GM13977 (cell line): ENCODE measurements at regions not wholly inside any gene's neighbourhood (a gene's known extent, or its start where the extent isn't known, plus 50 kb on each side); places are given as distances from the start of the nearest gene placed in this dataset.
A peak's percentile ranks its signal among the peaks of the same experiment; 100 is the strongest.

Source experiments
- DNase-seq: peaks from one replicate; pipeline ENCODE4 v3.0.0; 2012; ENCODE audit warnings: low spot score
- in situ Hi-C: fragments of 300-500 bp; cut with MboI; formaldehyde crosslinking; loops from one replicate; pipeline ENCODE4 v1.12.0; 2022; ENCODE audit warnings: low sequenced_read_pairs, low pct_unique_long_range_greater_than_20kb, mixed read lengths, inconsistent platforms; ENCODE audit not compliant: unreplicated experiment
- TF ChIP-seq, protein P1 (sequence below): IDR thresholded peaks from 2 replicates; pipeline ENCODE4 v1.5.1; 2012; ENCODE audit warnings: mild to moderate bottlenecking, control low read depth; ENCODE audit not compliant: insufficient read depth; ENCODE audit errors: extremely low read depth, missing control alignments

DNA sequence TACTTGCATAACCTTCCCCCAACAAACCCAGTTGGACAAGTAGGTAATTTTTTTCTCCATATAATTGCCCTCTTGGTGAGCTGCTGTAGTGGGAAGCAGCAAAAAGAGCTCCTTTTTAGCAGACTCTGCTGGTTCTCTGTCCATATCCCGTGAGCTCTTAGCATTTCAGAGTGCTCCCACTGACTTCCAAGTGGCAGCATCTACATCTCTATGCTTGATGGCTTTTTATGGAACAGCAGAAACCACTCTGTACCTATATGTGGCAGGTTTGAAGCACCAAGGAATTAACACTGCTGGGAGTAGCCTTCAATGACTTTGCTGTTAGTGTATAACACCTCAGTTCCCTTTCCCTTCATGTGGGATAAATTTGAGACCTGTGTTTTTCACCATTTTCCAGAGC, 168.4 kb upstream of the NHS start:
- no peak for DNase-seq
- TF ChIP-seq, protein P1, sequence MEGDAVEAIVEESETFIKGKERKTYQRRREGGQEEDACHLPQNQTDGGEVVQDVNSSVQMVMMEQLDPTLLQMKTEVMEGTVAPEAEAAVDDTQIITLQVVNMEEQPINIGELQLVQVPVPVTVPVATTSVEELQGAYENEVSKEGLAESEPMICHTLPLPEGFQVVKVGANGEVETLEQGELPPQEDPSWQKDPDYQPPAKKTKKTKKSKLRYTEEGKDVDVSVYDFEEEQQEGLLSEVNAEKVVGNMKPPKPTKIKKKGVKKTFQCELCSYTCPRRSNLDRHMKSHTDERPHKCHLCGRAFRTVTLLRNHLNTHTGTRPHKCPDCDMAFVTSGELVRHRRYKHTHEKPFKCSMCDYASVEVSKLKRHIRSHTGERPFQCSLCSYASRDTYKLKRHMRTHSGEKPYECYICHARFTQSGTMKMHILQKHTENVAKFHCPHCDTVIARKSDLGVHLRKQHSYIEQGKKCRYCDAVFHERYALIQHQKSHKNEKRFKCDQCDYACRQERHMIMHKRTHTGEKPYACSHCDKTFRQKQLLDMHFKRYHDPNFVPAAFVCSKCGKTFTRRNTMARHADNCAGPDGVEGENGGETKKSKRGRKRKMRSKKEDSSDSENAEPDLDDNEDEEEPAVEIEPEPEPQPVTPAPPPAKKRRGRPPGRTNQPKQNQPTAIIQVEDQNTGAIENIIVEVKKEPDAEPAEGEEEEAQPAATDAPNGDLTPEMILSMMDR = no peak
- in situ Hi-C loops = no loop called here

DNA sequence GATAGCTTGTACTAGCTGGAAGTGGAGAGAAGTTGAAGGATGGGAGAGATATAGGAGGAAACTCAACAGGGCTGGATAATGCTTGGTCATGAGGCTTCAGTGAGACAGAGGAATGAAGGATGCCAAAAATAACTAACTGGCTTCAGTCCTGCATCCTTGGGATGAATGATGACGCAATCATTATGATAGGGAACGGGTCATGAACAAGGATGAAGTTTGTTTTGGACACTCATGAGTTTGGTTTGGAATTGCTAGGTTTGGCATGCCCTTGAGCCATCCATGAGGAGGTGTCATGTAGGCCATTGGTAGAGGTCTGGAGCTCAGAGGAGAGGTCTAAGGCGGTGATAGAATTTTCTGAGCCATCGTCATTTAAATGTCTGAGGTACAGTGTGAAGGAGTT, 160.0 kb upstream of the NHS start:
- TF ChIP-seq, protein P1 = no peak
- in situ Hi-C loops = no loop called here
- no peak for DNase-seq

DNA sequence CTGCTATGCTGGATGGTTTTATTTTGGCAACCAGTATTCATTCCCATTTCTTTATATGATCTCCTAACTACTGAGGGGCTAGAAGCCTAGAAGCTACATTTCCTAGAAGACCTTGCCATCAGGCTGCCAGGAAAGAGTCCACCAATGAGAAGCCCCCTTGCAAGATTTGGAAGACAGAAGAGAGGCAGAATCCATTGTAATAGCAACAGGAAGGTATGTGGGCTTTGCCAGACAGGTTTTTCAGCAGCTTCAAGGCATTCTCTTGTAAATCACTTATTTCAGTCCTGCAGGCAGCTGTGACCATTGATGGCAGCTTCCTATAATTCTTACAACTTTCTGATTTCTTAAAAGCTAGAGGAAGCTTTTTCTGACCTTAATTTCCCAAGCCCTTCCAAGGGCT, 148.3 kb upstream of the NHS start:
- no peak for DNase-seq
- TF ChIP-seq, protein P1 = no peak
- in situ Hi-C loops = loop anchor here (25.0 kb wide), 1 partner anchor 461 kb away; no protein-coding TSS in a partner anchor

DNA sequence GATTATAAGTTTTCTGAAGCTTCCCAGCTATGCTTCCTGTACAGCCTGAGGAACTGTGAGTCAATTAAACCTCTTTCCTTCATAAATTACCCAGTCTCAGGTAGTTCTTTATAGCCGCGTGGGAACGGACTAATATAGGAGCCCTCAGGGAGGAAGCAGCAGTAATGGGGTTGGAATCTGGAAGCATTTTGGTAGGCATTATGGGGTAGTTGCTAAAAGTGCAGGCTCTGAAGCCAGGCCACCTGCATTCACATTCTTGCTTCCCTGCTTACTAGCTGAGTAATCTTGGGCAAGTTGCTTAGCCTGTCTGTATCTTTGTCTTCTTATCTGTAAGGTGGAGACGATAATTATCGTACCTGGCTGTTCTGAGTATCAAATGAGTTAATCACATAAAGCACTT, 137.9 kb upstream of the NHS start:
- in situ Hi-C loops = loop anchor here (25.0 kb wide), 1 partner anchor 450 kb away; no protein-coding TSS in a partner anchor
- TF ChIP-seq, protein P1 = no peak
- no peak for DNase-seq

DNA sequence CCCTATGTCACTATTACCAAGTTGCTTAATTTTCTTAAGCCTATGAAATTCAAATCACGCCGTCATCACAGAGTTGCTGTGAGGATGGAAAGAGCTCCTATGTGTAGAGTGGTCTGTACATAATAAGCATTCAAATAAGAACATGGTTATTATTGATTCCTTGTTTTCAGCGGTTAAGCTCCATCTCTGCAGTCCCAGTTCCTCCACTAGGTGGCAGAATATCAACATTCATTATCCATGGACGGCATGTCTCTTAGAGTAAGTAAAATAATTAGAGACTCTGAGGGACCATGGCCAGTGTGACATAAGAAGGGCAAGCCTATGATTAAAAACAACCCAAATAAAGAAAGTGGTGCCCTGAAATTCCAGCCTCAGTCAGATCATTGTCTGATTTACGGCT, 132.5 kb upstream of the NHS start:
- TF ChIP-seq, protein P1 = peak; percentile 80
- peak; percentile 64 for DNase-seq
- in situ Hi-C loops = loop anchor here (25.0 kb wide), 1 partner anchor 445 kb away; no protein-coding TSS in a partner anchor

DNA sequence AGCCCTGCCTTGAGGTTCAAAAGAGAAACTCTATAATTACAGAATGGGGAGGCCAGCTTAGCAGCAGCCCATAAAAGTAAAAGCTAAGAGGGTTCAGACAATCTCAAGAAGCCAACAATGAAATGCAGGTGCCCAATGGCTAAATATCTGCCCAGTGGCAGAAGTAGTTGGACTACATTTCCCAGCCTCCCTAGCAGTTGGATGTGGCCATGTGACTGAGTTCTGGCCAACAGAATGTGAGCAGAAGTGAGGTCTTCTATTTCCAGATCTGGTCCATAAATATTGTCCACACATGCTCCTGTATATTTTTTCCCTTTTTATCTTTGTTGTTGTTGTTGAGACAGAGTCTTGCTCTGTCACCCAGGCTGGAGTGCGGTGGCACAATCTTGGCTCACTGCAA, 127.9 kb upstream of the NHS start:
- no peak for DNase-seq
- TF ChIP-seq, protein P1 = no peak
- in situ Hi-C loops = loop anchor here (25.0 kb wide), 1 partner anchor 440 kb away; no protein-coding TSS in a partner anchor

DNA sequence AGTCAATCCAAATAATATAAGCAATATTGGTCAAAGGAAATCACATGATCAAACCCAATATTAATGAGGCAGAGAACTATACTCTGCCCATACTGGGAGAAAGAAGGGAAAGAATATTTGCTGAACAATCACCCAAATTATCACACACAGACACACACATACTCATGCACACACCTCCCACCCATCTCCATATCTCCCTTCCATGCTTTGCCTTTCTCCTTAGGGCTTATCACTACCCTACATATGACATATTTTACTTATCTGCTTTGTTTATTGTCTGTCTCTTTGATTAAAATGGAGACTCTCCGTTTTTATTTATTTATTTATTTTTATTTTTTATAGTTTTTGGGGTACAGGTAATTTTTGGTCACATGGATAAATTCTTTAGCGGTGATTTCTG, 112.9 kb upstream of the NHS start:
- TF ChIP-seq, protein P1 = no peak
- no peak for DNase-seq
- in situ Hi-C loops = no loop called here
